Skeletal muscle cell (primary cell): ENCODE measurements at regions not wholly inside any gene's neighbourhood (a gene's known extent, or its start where the extent isn't known, plus 50 kb on each side); places are given as distances from the start of the nearest gene placed in this dataset.

Experiments
- DNase-seq: peaks from one replicate; pipeline ENCODE4 v3.0.0-alpha.2; 2010; ENCODE audit warnings: low read depth
- H3K4me3 ChIP-seq: 2 replicates; pipeline ENCODE4 v1.5.1; 2011; ENCODE audit warnings: low read depth, mild to moderate bottlenecking, control low read depth, low read length, moderate library complexity

DNA sequence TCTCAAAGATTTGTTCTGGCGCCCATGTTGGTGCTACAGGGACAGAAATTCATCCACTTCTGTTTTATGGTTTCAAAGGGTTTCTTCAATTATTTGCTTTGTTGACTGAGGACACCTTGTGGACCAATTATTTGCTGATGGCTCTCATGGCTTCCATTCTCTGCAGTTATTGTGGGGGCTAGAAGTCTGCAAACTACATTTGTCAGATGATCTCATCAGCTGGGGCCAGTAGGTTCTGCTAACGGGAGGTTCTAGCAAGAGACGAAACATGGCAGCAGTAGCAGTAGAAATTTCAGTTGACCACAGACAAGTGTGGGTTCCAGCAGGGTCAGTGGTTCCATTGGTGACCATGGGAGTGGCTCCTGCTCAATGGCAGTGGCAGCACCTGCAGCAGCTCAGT, 72.8 kb upstream of the BLCAP start:
- H3K4me3 ChIP-seq, result no peak overlapping the region
- no peak for DNase-seq

DNA sequence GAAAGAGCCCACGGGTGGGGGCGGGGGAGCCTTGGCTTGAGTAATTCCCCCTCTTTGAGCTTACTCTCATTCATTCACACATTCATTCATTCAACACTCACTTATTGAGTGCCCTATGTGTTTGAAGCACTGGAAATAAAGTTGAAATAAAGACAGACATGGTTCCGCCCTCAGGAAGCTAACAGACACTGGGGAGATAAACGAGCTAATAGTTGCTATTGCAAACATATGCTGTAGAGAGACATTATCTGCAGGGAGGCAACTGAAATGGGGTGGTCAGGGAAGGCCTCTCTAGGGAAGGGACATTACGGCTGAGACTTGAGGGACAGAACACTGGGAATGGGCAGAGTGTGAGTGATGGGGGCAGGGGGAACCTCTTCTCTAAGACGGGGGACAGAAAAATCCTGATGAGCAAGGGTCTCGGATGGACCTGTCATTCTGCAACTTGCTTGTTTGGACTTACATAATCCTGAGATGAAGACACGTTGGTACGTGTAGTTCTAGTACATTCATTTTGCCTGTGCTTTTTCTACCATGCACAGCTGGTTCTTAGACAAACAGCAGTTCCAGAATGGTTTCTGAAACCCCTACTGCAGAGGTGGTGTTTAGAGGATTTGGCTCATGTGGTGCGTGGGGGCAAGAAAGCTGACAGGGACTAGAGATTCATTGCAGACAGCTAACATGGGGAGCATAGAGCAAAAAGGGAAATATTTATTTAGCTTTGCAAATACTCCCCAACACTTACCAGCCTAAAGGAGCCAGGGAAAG, 71.1 kb upstream of the BLCAP start:
- H3K4me3 ChIP-seq, result no peak overlapping the region
- no peak for DNase-seq

DNA sequence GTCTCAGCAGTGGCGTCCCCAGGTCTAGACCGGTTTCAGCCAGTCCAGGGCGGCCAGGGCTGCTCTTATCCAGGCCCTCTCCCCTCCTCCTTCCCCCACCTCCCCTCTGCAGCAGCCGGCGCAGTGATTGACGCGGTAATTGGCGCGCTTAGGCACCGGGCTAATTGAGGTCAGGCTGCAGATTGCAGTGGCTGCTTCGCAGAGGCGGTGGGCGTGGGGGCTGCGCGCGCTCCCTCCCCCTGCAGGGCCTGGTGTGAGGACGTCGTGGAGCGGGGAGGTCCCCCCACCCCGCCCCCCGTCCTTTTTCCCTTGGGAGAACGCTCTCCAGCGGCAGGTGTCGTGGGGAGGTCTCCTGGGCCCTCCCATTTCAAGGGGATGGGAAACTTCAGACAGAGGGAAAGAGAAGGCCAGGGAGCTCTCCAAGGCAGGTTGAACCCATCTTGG, 70.4 kb upstream of the BLCAP start:
- no peak overlapping the region for H3K4me3 ChIP-seq
- DNase-seq, result no peak

DNA sequence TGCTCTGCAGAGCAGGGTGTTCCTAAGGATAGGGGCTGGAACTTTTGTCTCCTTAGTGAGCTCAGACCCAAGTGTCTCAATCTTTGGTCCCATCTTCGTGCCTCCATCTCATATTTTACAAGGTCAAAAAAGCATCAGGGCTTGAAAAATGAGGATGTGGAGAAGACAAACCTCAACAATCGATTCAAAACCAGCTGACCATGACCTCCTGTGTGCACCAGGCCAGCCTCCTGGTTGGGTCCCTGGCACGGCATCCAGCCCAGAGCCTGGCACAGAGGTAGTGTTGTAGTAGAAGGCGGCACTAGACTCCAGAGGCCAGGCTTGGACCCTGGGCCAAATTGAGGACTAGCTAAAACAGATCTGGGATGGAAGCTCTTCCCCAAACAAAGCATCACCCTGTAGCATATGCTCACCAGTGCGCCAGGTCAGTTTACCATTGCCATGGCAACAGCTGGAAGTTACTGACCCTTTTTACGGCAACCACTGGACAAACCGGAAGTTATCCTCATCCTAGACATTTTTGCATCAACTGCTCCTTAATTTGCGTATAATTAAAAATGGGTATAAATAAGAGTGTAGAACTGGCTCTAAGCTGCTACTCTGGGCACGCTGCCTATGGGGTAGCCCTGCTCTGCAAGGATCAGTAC, 69.3 kb upstream of the BLCAP start:
- H3K4me3 ChIP-seq, result no peak overlapping the region
- DNase-seq, result no peak

DNA sequence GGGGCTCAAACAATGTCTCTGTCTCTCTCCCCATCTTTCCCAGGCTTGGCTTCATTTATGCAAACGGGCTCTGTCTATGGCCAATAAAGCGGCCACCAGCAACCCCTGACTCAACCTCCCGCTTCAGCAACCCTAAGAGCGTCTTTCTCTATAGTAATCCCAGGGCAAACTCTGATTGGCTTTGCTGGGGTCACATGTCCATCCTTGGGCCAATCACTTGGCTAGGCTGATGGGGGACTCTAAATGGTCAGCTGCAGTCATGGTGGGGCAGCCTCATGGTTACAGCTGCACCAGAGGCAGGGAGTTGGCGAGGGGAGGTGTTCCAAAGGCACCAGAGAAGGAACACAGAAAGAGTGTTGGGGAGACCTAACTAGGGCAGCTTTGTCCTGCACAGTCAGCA, 68.5 kb upstream of the BLCAP start:
- no peak for DNase-seq
- no peak overlapping the region for H3K4me3 ChIP-seq

DNA sequence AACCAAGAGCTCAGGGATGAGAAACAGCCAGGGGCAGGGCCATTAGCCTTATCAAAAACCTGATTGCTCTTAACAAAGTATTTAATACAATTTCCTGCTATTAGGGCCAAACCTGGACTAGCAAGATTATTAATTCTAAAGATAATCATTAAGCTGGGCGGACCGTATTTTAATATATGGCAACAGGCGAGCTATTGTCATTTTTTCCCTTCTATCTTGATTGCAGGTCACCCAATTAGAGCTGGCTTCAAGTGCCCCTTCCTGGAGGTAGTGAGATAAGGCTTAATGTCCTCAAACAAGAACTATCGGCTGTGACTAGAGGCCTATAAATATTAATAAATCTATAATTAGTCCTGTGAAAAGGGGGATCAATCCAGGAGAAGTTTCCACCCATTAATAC, 66.0 kb upstream of the BLCAP start:
- no peak for DNase-seq
- H3K4me3 ChIP-seq, result no peak overlapping the region

DNA sequence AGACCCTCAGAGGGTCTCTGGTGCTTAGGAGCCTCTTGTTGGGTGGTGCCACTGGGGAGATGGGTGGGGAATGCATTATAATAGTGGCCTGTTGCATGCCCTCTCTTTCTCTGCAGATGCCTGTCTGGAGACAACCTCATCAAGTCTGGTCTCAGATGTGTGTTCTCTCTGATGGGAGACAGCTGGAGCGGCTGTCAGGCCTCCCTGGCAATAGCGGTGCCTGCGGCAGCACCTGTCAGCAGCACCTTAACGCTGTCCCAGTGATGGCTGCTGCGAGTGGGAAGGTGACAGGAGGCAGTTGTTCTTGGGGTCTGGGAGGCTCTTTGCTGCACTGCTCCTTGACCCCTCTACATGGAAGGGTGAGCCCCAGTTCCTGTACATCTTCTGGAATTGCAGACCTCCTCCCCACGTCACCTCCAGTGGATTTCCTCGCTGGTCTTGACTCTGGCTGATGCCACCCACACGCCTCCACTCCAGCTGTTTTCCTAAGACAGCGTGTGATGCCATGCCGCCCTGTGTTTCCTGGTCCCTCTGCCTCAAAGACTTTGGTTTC, 63.3 kb upstream of the BLCAP start:
- DNase-seq, result no peak
- H3K4me3 ChIP-seq, result no peak overlapping the region

DNA sequence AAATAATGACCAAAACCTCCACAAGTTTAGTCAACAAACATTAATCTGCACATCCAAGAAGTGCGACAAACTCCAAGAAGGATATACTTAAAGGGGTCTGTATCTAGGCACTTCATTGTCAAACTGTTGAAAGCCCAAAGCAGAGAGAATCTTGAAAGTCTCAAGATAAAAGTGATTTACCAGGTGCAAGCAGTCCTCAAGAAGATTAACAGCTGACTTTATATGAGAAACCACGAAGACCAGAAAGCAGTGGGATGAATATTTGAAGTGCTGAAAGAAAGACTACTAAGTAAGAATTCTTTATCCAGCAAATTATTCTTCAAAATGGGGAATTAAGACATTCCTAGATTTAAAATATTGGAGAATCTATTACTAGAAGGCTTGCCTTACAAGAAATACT, 58.4 kb upstream of the BLCAP start:
- DNase-seq, result no peak

DNA sequence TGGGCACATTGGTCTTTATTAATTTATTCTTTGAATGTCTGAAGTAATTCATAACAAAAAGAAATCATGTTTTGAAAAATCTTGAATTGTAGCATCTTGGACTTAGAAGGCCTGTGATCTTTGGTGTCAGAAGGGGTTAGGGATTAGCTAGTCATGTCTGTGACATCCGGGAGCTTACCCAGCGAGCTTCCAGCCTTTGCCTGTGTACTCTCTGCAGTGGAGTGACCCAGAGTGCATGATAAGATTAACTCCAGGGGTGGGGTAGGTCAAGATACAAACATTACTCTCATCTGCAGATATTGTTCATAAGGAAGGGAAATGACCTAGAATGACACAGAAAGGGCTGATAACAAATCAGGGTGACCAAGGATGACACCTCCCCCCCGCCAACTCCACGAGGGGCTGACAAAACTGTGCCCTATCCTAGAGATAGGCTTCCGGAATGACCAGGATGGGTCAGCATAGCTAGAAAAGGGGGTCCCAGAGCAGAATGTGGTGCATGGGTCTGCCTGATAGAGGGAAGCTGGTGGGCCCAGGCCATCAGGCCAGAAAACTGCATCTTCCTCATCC, 56.6 kb upstream of the BLCAP start:
- DNase-seq, result no peak
- H3K4me3 ChIP-seq, result no peak overlapping the region

More for the DNA sequence above, 58.4 kb upstream of the BLCAP start:
- H3K4me3 ChIP-seq, result no peak overlapping the region

DNA sequence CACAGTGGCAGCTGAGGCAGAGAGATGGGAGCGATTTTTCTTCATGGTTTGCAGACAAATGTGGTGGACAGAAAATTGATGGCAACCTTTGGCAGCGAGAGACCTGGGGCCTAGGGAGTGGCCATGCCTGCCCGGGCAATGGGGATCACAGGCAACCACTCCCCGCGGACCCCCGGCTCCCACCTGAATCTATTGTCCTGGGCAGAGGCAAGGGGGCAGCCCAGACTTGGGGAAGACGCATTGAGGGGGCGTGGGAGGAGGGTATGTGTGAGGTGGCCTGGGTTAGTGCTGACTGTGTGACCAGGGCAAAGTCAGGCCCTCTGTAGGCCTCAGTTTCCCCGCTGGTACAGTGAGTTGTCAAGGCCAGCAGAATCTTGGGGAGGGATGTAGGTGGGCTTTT, 53.6 kb upstream of the BLCAP start:
- no peak overlapping the region for H3K4me3 ChIP-seq
- no peak for DNase-seq

DNA sequence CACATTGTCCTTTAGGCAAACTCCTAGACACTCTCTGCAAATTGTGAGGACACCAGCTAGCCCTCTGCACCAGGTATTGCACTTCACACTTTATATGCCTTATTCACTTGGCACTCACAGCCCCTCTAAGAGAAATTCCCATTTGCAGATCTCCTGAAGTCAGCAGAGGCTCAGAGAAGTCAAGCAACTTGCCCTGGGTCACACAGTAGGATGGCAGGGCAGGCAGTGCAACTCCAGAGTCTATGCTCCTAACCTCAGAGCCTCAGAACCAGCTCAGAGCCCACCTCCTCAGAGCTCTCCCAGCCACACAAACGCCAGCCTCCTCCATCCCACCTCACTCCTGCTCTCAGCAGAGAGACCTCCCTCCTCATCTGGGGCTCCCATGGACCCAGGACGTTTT, 52.4 kb upstream of the BLCAP start:
- no peak overlapping the region for H3K4me3 ChIP-seq
- DNase-seq, result no peak

DNA sequence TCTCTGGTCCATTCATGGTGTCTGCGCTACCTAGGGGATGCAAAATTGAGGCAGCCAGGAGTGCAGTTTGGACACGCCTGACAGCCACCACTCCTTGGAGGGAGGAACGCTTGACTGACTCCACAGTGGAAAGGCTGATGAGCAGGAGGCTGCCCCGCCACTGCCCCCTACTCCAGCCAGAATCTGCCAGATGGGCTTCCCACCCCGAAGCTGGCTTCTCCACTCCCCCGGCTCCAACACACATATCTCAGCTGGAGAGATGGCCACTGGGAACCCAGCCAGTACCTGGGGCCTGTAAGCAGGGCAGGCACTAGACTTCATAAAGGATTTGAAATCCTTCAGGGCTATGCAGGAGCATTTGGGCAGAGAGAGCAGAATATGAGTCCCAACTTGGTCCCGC, 51.4 kb upstream of the BLCAP start:
- H3K4me3 ChIP-seq, result no peak overlapping the region
- DNase-seq, result no peak

DNA sequence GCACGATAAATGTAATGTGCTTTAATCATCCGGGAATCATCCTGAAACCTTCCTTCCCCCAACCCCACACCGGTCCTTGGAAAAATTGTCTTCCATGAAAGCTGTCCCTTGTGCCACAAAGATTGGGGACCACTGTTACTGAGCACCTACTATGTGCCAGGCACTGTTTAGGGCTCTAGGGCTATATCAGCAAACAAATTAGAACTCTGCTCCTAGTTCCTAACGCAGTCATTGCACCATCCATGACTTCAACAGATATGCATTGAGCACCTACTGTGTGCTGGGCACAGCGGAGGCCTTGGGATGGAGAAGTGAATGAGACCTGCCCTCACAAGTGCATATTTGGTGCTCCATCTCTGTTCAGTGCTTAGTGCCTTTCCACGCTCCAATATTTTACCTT, 50.3 kb upstream of the BLCAP start:
- no peak for DNase-seq
- H3K4me3 ChIP-seq, result no peak overlapping the region
